HepG2 (cell line): ENCODE measurements at regions not wholly inside any gene's neighbourhood (a gene's known extent, or its start where the extent isn't known, plus 50 kb on each side); places are given as distances from the start of the nearest gene placed in this dataset.
A peak's percentile ranks its signal among the peaks of the same experiment; 100 is the strongest.

ENCODE experiments used
- ATAC-seq: fragments of 200-7000 bp; cut with Tn5 transposase; 3 replicates; pipeline ENCODE4 v1.9.1; 2020; ENCODE audit warnings: mild to moderate bottlenecking, moderate library complexity
- BruUV-seq: library from RNA; stranded (reverse); fragments of 400-500 nt; replicated peaks from 2 replicates; lab custom pipeline; 2021; lab: Mats Ljungman, UMichigan
- CTCF ChIA-PET: fragments of 300-600 bp; formaldehyde crosslinking; extraction: SDS; loops from one replicate; lab custom pipeline; 2021; ENCODE audit warnings: low total read pairs, inconsistent platforms, low intra/inter-chr PET ratio; lab: Yijun Ruan, JAX
- POLR2A ChIA-PET: fragments of 350-600 bp; sonication (Branson Sonifier 250); formaldehyde crosslinking; loops from one replicate; lab custom pipeline; 2020; ENCODE audit warnings: antibody characterized with exemption, inconsistent platforms; lab: Yijun Ruan, JAX
- DNase-seq: peaks from one replicate; pipeline ENCODE4 v3.0.0-alpha.2; 2015; ENCODE audit warnings: low spot score
- FAIRE-seq: peaks from 3 replicates; lab custom pipeline; 2011; peaks lifted over from hg19 to GRCh38; lab: Jason Lieb, UNC
- H2AFZ ChIP-seq: one replicate; pipeline ENCODE4 v1.6.1; 2011; ENCODE audit warnings: low read length, inconsistent platforms
- H3K27ac ChIP-seq: fragments of 300-600 bp; 3 replicates; pipeline ENCODE4 v1.8.0; 2011; ENCODE audit warnings: mixed run types, mild to moderate bottlenecking, mixed read lengths, low read length, inconsistent platforms; ENCODE audit not compliant: insufficient read depth; ENCODE audit errors: extremely low read length
- H3K27me3 ChIP-seq, 2 experiments: fragments of 200-600 bp in 1 of 2; 2 replicates in 1 of 2; 3 replicates in 1 of 2; pipeline versions ENCODE4 v1.6.0 to v1.8.0; 2011; ENCODE audit warnings: low read length in 2 of 2, mild to moderate bottlenecking in 2 of 2, moderate library complexity in 2 of 2, inconsistent platforms in 1 of 2; ENCODE audit not compliant: insufficient read depth in 2 of 2, control insufficient read depth in 1 of 2
- H3K36me3 ChIP-seq, 2 experiments: fragments of 200-600 bp in 1 of 2; replicated peaks in 1 of 2; 2 replicates in 1 of 2; 3 replicates in 1 of 2; pipeline versions ENCODE4 v1.5.1 to v1.8.0; 2011; ENCODE audit warnings: low read length in 2 of 2, inconsistent platforms in 1 of 2; ENCODE audit not compliant: insufficient read depth in 2 of 2, control insufficient read depth in 1 of 2
- H3K4me1 ChIP-seq: 2 replicates; pipeline ENCODE4 v1.5.1; 2012; ENCODE audit warnings: low read length, inconsistent platforms; ENCODE audit not compliant: insufficient read depth
- H3K4me2 ChIP-seq: 2 replicates; pipeline ENCODE4 v1.6.0; 2011; ENCODE audit warnings: low read depth, low read length, inconsistent platforms
- H3K4me3 ChIP-seq, 3 experiments: fragments of 200-600 bp in 1 of 3; sonication (generic), shearing (Covaris generic) in 1 of 3; replicated peaks in 1 of 3; 2 replicates each; pipeline ENCODE4 v1.5.1; 2011 to 2016; ENCODE audit warnings: low read length in 3 of 3, inconsistent platforms in 2 of 3, low read depth in 2 of 3, mild to moderate bottlenecking in 2 of 3, control low read depth in 1 of 3, mixed read lengths in 1 of 3; ENCODE audit not compliant: insufficient read depth in 1 of 3
- H3K79me2 ChIP-seq: one replicate; pipeline ENCODE4 v1.6.1; 2011; ENCODE audit warnings: low read length, inconsistent platforms; ENCODE audit not compliant: insufficient read depth
- H3K9ac ChIP-seq: 2 replicates; pipeline ENCODE4 v1.6.0; 2011; ENCODE audit warnings: mild to moderate bottlenecking, low read depth, low read length, inconsistent platforms; ENCODE audit not compliant: insufficient read depth
- H3K9me3 ChIP-seq: 2 replicates; pipeline ENCODE4 v1.5.1; 2012; ENCODE audit warnings: mild to moderate bottlenecking, low read length
- H4K20me1 ChIP-seq: 2 replicates; pipeline ENCODE4 v1.6.0; 2011; ENCODE audit warnings: inconsistent platforms, mild to moderate bottlenecking, low read length, moderate library complexity; ENCODE audit not compliant: insufficient read depth
- CEBPB ChIP-seq: IDR thresholded peaks from 2 replicates; pipeline ENCODE4 v1.6.1; 2011; ENCODE audit warnings: low read depth, low read length, improper control_type of control experiment, borderline replicate concordance
- E2F1 ChIP-seq: sonication (generic); formaldehyde crosslinking; IDR thresholded peaks from 2 replicates; pipeline ENCODE4 v1.5.0; 2020; ENCODE audit warnings: missing genetic modification reagents
- HDAC2 ChIP-seq: sonication (generic); formaldehyde crosslinking; IDR thresholded peaks from 2 replicates; pipeline ENCODE4 v1.4.0; 2020; ENCODE audit warnings: missing genetic modification reagents
- HMG20A ChIP-seq: IDR thresholded peaks from 2 replicates; pipeline ENCODE4 v1.6.1; 2016; ENCODE audit warnings: borderline replicate concordance
- MAFF ChIP-seq: IDR thresholded peaks from 2 replicates; pipeline ENCODE4 v1.6.1; 2011; ENCODE audit warnings: low read depth, low read length, improper control_type of control experiment
- MAFK ChIP-seq, 2 experiments: IDR thresholded peaks in 1 of 2; conservative IDR thresholded peaks in 1 of 2; 2 replicates each; pipeline ENCODE4 v1.6.1; 2011; ENCODE audit warnings: improper control_type of control experiment in 2 of 2, low read length in 2 of 2
- MXI1 ChIP-seq: IDR thresholded peaks from 3 replicates; pipeline ENCODE4 v1.6.1; 2012; ENCODE audit warnings: low read depth, low read length, inconsistent platforms, borderline replicate concordance
- NFE2L2 ChIP-seq: fragments of 150-350 bp; IDR thresholded peaks from 2 replicates; pipeline ENCODE4 v1.6.1; 2014; ENCODE audit warnings: low read length
- NR2C2 ChIP-seq: sonication (generic); formaldehyde crosslinking; IDR thresholded peaks from 2 replicates; pipeline ENCODE4 v1.4.0; 2020; ENCODE audit warnings: missing genetic modification reagents, mild to moderate bottlenecking, moderate library complexity, borderline replicate concordance
- POLR2AphosphoS2 ChIP-seq: IDR thresholded peaks from 2 replicates; pipeline ENCODE4 v1.6.1; 2011; ENCODE audit warnings: low read depth, low read length, improper control_type of control experiment
- TGIF2 ChIP-seq: IDR thresholded peaks from 2 replicates; pipeline ENCODE4 v1.6.1; 2016; ENCODE audit warnings: control low read depth, missing compliant biosample characterization
- ZBTB26 ChIP-seq: IDR thresholded peaks from 2 replicates; pipeline ENCODE4 v1.6.1; 2016; ENCODE audit warnings: missing compliant biosample characterization, missing genetic modification reagents, borderline replicate concordance
- ZBTB37 ChIP-seq: sonication (generic); formaldehyde crosslinking; IDR thresholded peaks from 2 replicates; pipeline ENCODE4 v1.4.0; 2020; ENCODE audit warnings: mild to moderate bottlenecking, missing genetic modification reagents
- ZKSCAN1 ChIP-seq: fragments of 150-350 bp; IDR thresholded peaks from 2 replicates; pipeline ENCODE4 v1.6.1; 2014; ENCODE audit warnings: low read length
- WGBS: methylation state at CpG from one replicate; pipeline ENCODE4 v1.1.6; 2017; ENCODE audit warnings: low lambda C conversion rate; 5-methylcytosine and 5-hydroxymethylcytosine counted together
- in situ Hi-C: cut with HindIII; loops from 2 replicates; pipeline ENCODE4 v1.10.0; 2017; ENCODE audit warnings: low pct_unique_long_range_greater_than_20kb; ENCODE audit not compliant: extremely low pct_ligation_motif_present
- intact Hi-C: fragments of 100-400 bp; cut with micrococcal nuclease; formaldehyde crosslinking; loops from one replicate; pipeline ENCODE4 v1.10.0; 2022; ENCODE audit not compliant: unreplicated experiment

DNA sequence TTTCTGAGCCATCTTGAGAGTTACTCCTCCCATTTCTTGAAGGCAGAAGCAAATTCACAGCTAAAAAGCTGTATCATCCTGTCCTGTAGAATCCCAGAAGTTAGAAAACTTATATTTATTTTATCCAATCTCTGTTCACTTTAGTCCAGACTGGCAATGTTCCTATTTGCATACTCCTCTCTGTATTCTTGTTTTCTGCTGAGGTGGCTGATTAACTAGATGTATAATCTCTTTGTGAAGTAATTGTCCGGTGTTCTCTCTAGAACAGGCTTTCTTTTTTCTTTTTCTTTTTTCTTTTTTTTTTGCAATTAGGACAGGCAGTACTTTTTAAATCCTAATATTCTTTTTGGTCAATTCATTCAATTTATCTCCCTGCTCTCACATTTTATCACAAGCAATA is 411.0 kb downstream of the KCNJ3 start:
- Histone ChIP-seq H2AFZ (no peak overlapping the region), H4K20me1 (no peaks in the 10 kb centered on the region), H3K9me3 (peaks cover 5% of the 10 kb centered on the region; the same call in 1 of the 2 replicates), H3K4me1 (no peaks in the 10 kb centered on the region), H3K9ac (no peak overlapping the region), H3K27me3 (no peaks in the 10 kb centered on the region), H3K4me3 (no peak overlapping the region), H3K79me2 (no peaks in the 10 kb centered on the region), H3K36me3 (no peaks in the 10 kb centered on the region), H3K4me2 (no peak overlapping the region), H3K27ac (no peak overlapping the region)
- in situ Hi-C loops (no loop called here), intact Hi-C loops (no loop called here)
- ChIA-PET POLR2A (no interaction called here), CTCF (no interaction called here)
- DNase-seq (no peak), FAIRE-seq (no peak), ATAC-seq (no peak)
- no TSS peak for BruUV-seq
- no peak for TF ChIP-seq POLR2AphosphoS2
- TF ChIP-seq HMG20A (CRISPR knock-in tag), result no peak
- TF ChIP-seq ZBTB37 (CRISPR knock-in tag), result no peak
- TF ChIP-seq CEBPB, result no peak
- no peak for TF ChIP-seq E2F1 (CRISPR knock-in tag)
- no peak for TF ChIP-seq ZKSCAN1
- TF ChIP-seq MXI1, result no peak
- TF ChIP-seq MAFF, result peak; percentile 57
- no peak for TF ChIP-seq NR2C2 (CRISPR knock-in tag)
- no peak for TF ChIP-seq NFE2L2
- no peak for TF ChIP-seq HDAC2 (CRISPR knock-in tag)
- no peak for TF ChIP-seq TGIF2 (CRISPR knock-in tag)
- TF ChIP-seq ZBTB26 (CRISPR knock-in tag), result no peak
- peak; percentile 65 to 78 for TF ChIP-seq MAFK (conservative IDR thresholded peaks at IDR 0.05 in 1 of 2, IDR thresholded peaks at IDR 0.05 in 1 of 2; ENCODE audit: low read length in 2 of 2)
- WGBS, result 0% methylated on average over 1 of the region's 1 CpG
